HG03045 (cell line): ENCODE measurements at regions not wholly inside any gene's neighbourhood (a gene's known extent, or its start where the extent isn't known, plus 50 kb on each side); places are given as distances from the start of the nearest gene placed in this dataset.

ENCODE experiments used
- ATAC-seq: cut with Tn5 transposase; IDR thresholded peaks from one replicate; pipeline ENCODE4 v1.9.1; 2021; ENCODE audit warnings: mild to moderate bottlenecking, moderate library complexity; ENCODE audit not compliant: unreplicated experiment

- no peak for ATAC-seq
Observed at GRCh38 chr17:77867308-77867781, 91.2 kb upstream of the TNRC6C start.

GRCh38 chr17:77867976-77868713, 90.4 kb upstream of the TNRC6C start:
- no peak for ATAC-seq

GRCh38 chr17:77869041-77869599, 89.4 kb upstream of the TNRC6C start:
- no peak for ATAC-seq

- peak; percentile 64 for ATAC-seq
Observed at GRCh38 chr17:77869665-77870132, 88.8 kb upstream of the TNRC6C start.

- ATAC-seq = no peak
Observed at GRCh38 chr17:77872199-77872598, 86.3 kb upstream of the TNRC6C start.

GRCh38 chr17:77872714-77873499, 85.6 kb upstream of the TNRC6C start:
- ATAC-seq = no peak

GRCh38 chr17:77873500-77874302, 84.8 kb upstream of the TNRC6C start:
- ATAC-seq = no peak

- no peak for ATAC-seq
Observed at GRCh38 chr17:77874303-77875050, 84.0 kb upstream of the TNRC6C start.

- ATAC-seq = no peak
Observed at GRCh38 chr17:77875051-77875780, 83.3 kb upstream of the TNRC6C start.

- no peak for ATAC-seq
Observed at GRCh38 chr17:77875881-77876509, 82.5 kb upstream of the TNRC6C start.

GRCh38 chr17:77877036-77877435, 81.5 kb upstream of the TNRC6C start:
- ATAC-seq = no peak

- ATAC-seq = no peak
Observed at GRCh38 chr17:77877646-77878355, 80.7 kb upstream of the TNRC6C start.

- ATAC-seq = no peak
Observed at GRCh38 chr17:77879226-77879895, 79.1 kb upstream of the TNRC6C start.

GRCh38 chr17:77879896-77880280, 78.6 kb upstream of the TNRC6C start:
- no peak for ATAC-seq

- no peak for ATAC-seq
Observed at GRCh38 chr17:77880711-77881450, 77.6 kb upstream of the TNRC6C start.

- ATAC-seq = peak; percentile 75
Observed at GRCh38 chr17:77881545-77881944, 77.0 kb upstream of the TNRC6C start.

GRCh38 chr17:77882040-77882439, 76.5 kb upstream of the TNRC6C start:
- ATAC-seq = no peak
